Spinal cord (tissue), 9 donors: ENCODE measurements at regions not wholly inside any gene's neighbourhood (a gene's known extent, or its start where the extent isn't known, plus 50 kb on each side); places are given as distances from the start of the nearest gene placed in this dataset.

Experiments
- DNase-seq, 6 donors: peaks; one replicate each; pipeline versions ENCODE4 v3.0.0 to v3.0.0-alpha.2; 2013 to 2015; ENCODE audit warnings: low spot score in 6 of 6, low read depth in 4 of 6
- H3K27ac ChIP-seq: one replicate; pipeline ENCODE4 v1.5.1; 2013; ENCODE audit warnings: low read depth, low read length, control low read depth
- H3K27me3 ChIP-seq: one replicate; pipeline ENCODE4 v1.6.1; 2013; ENCODE audit warnings: low read length; ENCODE audit not compliant: control insufficient read depth, insufficient read depth
- H3K36me3 ChIP-seq: one replicate; pipeline ENCODE4 v1.6.1; 2013; ENCODE audit warnings: low read length; ENCODE audit not compliant: control insufficient read depth, insufficient read depth
- H3K4me1 ChIP-seq: one replicate; pipeline ENCODE4 v1.6.1; 2013; ENCODE audit warnings: low read length; ENCODE audit not compliant: control insufficient read depth, insufficient read depth
- H3K4me3 ChIP-seq: one replicate; pipeline ENCODE4 v1.5.1; 2013; ENCODE audit warnings: low read depth, low read length, control low read depth
- H3K9me3 ChIP-seq: one replicate; pipeline ENCODE4 v1.6.1; 2013; ENCODE audit warnings: low read length; ENCODE audit not compliant: control insufficient read depth, insufficient read depth
- WGBS: methylation state at CpG from one replicate; pipeline ENCODE4 v1.1.5; 2013; ENCODE audit warnings: missing lambda C conversion rate; ENCODE audit not compliant: insufficient coverage; 5-methylcytosine and 5-hydroxymethylcytosine counted together
- donor health status: healthy.

DNA sequence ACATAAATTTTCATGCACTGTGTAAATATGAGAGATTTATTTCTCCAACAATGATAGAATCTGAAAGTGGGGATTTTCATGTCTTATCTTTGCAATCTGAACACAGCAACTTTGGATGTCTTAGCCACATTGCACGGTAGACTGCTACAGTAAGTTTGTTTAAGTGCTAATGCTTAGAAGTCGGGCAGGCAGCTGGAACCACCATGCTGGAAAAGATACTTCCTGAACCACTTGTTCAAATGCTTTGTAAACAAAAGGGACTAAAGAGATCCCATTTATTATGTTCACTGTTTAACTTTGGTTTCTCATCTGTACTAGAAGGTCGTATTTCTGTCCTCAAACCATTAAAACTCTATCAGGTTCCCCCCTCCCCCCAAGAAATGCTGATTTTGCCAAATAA lies 555.9 kb upstream of the DIPK2B start:
- WGBS: 51% methylated on average over 2 of the region's 3 CpGs
- no peak for DNase-seq
- H3K4me1 ChIP-seq: no peaks in the 10 kb centered on the region
- H3K4me3 ChIP-seq: no peak overlapping the region
- H3K9me3 ChIP-seq: no peaks in the 10 kb centered on the region
- no peaks in the 10 kb centered on the region for H3K36me3 ChIP-seq
- no peak overlapping the region for H3K27ac ChIP-seq
- peaks cover 6% of the 10 kb centered on the region for H3K27me3 ChIP-seq

DNA sequence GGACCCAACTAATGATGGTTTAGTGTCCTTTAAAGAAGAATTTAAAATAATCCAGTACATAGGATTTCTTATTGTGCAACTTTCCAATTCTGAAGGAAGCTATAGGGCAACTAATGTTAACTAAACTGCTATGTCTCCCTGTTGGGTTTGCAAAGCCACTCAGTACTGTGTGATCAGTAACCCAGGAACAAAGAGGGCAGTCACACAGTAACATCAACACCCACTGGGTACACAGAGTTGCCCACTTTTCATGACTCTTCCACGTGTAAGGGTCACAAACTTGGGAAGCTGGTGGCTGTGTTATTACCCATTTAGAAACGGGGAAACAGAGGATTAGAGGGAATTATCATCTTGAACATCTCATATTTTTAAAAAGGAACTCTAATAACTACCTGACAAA lies 555.0 kb upstream of the DIPK2B start:
- H3K36me3 ChIP-seq: no peaks in the 10 kb centered on the region
- peaks cover 5% of the 10 kb centered on the region for H3K27me3 ChIP-seq
- no peak overlapping the region for H3K27ac ChIP-seq
- no peak overlapping the region for H3K4me3 ChIP-seq
- no peaks in the 10 kb centered on the region for H3K9me3 ChIP-seq
- no peak for DNase-seq
- no CpG with 5 or more reads among the region's 2 CpGs for WGBS
- no peaks in the 10 kb centered on the region for H3K4me1 ChIP-seq

DNA sequence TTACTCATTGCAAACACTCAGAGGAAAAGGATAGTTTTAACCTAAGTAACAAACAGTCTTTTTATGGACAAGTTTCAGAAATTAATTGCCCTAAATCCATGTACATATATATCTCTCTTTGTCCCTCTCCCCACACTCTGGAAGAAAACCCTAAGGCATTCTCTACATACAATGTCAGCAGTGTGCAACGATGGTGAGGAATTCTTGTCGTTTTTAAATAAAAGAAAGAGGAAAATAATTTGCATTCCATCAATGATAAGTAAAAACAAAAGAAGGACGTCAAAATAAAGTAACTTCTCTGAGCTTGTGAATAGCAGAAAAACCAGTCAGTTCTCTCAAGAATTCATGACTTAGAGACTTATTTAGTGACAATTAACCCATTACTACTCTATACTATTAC lies 550.5 kb upstream of the DIPK2B start:
- no CpG with 5 or more reads among the region's 3 CpGs for WGBS
- DNase-seq: no peak
- peaks cover 5% of the 10 kb centered on the region for H3K27me3 ChIP-seq
- H3K27ac ChIP-seq: no peak overlapping the region
- H3K36me3 ChIP-seq: no peaks in the 10 kb centered on the region
- H3K4me3 ChIP-seq: no peak overlapping the region
- H3K9me3 ChIP-seq: no peaks in the 10 kb centered on the region
- no peaks in the 10 kb centered on the region for H3K4me1 ChIP-seq

- no peaks in the 10 kb centered on the region for H3K4me1 ChIP-seq
- no peaks in the 10 kb centered on the region for H3K36me3 ChIP-seq
- H3K27ac ChIP-seq: no peak overlapping the region
- 67% methylated on average over 4 of the region's 5 CpGs for WGBS
- peaks cover 5% of the 10 kb centered on the region for H3K27me3 ChIP-seq
- no peak for DNase-seq
- no peaks in the 10 kb centered on the region for H3K9me3 ChIP-seq
- H3K4me3 ChIP-seq: no peak overlapping the region
Measured at GRCh38 chrX:45750639-45751038, 550.0 kb upstream of the DIPK2B start.

DNA sequence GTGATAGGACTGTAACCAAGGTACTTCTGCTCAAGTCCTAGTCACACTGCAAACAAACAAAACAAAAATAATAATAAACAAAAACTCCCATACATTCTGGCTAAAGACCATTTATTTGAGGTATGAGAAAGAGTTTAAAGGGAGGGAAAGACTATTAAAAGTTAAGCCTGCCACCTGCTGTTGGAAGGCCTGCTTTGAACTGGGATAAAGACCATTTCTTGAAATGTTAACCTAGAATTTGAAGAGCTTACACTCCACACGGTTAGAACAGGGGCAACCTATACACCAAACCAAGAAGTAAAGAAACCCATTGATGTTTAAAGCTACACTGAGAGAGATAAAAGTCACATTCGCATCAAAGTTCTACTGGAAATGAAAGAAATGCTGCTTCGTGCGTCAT lies 548.7 kb upstream of the DIPK2B start:
- H3K27me3 ChIP-seq: peaks cover 5% of the 10 kb centered on the region
- no peaks in the 10 kb centered on the region for H3K9me3 ChIP-seq
- H3K36me3 ChIP-seq: no peaks in the 10 kb centered on the region
- DNase-seq: no peak
- no peak overlapping the region for H3K4me3 ChIP-seq
- WGBS: no CpG with 5 or more reads among the region's 4 CpGs
- H3K4me1 ChIP-seq: no peaks in the 10 kb centered on the region
- H3K27ac ChIP-seq: no peak overlapping the region

- no CpG with 5 or more reads among the region's 1 CpG for WGBS
- Histone ChIP-seq H3K27ac (no peak overlapping the region), H3K9me3 (no peaks in the 10 kb centered on the region), H3K4me3 (no peak overlapping the region), H3K27me3 (peaks cover 5% of the 10 kb centered on the region), H3K4me1 (no peaks in the 10 kb centered on the region), H3K36me3 (no peaks in the 10 kb centered on the region)
- no peak for DNase-seq
Measured at GRCh38 chrX:45748369-45748774, 547.7 kb upstream of the DIPK2B start.

DNA sequence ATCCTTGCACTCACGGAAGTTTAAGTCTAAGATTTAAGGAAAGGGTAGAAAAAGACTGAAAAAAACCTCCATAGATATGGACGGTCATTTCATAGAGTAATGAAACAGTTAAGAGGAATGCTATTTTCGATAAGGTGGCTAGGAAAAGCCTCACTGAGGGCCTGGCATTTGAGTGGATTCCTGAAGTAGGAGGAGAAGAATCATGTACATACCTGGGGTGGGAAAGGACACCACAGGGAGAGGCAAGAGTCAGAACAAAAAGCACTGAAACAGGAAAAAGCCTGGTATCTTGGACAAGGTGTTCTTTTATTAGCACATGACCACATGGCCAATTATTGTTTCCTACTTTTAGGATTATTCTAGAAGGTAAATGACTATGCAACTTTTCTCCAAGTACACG lies 547.2 kb upstream of the DIPK2B start:
- Histone ChIP-seq H3K27me3 (peaks cover 5% of the 10 kb centered on the region), H3K4me3 (no peak overlapping the region), H3K4me1 (no peaks in the 10 kb centered on the region), H3K36me3 (no peaks in the 10 kb centered on the region), H3K9me3 (no peaks in the 10 kb centered on the region), H3K27ac (no peak overlapping the region)
- WGBS: 70% methylated on average over 1 of the region's 4 CpGs
- no peak for DNase-seq

- H3K27ac ChIP-seq: no peak overlapping the region
- no peak overlapping the region for H3K4me3 ChIP-seq
- no peak for DNase-seq
- no peaks in the 10 kb centered on the region for H3K36me3 ChIP-seq
- peaks cover 2% of the 10 kb centered on the region for H3K27me3 ChIP-seq
- no peaks in the 10 kb centered on the region for H3K9me3 ChIP-seq
- no peaks in the 10 kb centered on the region for H3K4me1 ChIP-seq
Measured at GRCh38 chrX:45745479-45745878, 544.8 kb upstream of the DIPK2B start.

GRCh38 chrX:45743906-45744625 lies 543.4 kb upstream of the DIPK2B start:
- Histone ChIP-seq H3K4me1 (no peaks in the 10 kb centered on the region), H3K27ac (no peak overlapping the region), H3K27me3 (peaks cover 2% of the 10 kb centered on the region), H3K4me3 (no peak overlapping the region), H3K9me3 (no peaks in the 10 kb centered on the region), H3K36me3 (no peaks in the 10 kb centered on the region)
- no peak for DNase-seq
- WGBS: 67% methylated on average over 1 of the region's 6 CpGs

DNA sequence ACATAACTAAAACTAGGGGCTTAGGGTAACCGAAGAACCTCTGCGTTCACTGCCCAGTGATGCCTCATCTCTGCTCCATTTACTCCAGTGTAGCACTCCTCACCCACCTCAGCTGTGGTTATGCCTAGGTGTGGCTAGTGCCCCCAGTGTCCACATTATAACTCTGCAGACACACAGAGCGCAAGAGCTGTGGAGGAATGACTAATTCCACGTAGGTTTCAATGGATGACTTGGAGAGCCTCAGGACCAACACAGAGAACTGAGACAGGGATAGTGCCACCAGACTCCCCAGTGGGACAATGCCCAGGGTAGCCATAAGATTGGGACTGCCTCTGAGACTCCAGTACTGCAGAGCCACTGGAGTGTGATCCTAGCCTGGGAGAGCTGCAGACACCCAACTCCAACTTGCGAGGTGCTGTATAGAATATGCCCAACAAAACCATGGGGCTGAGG lies 542.4 kb upstream of the DIPK2B start:
- no peaks in the 10 kb centered on the region for H3K36me3 ChIP-seq
- peaks cover 2% of the 10 kb centered on the region for H3K27me3 ChIP-seq
- H3K4me3 ChIP-seq: no peak overlapping the region
- 71% methylated on average over 5 of the region's 5 CpGs for WGBS
- no peaks in the 10 kb centered on the region for H3K9me3 ChIP-seq
- no peak overlapping the region for H3K27ac ChIP-seq
- no peaks in the 10 kb centered on the region for H3K4me1 ChIP-seq
- no peak for DNase-seq
